ENCODE measurements at regions not wholly inside any gene's neighbourhood (a gene's known extent, or its start where the extent isn't known, plus 50 kb on each side); places are given as distances from the start of the nearest gene placed in this dataset.

GRCh38 chr12:61365001-61365400, 895.2 kb upstream of the USP15 start:
- no peaks in the 10 kb centered on the region for H3K36me3 ChIP-seq (ENCODE audit: control insufficient read depth in 4 of 4, insufficient read depth in 3 of 4, low read depth in 1 of 4, low read length in 3 of 4)
- WGBS: 33% methylated on average over 1 of the region's 1 CpG
- H3K4me3 ChIP-seq (ENCODE audit: low read depth in 1 of 3, low read length in 3 of 3): peak overlapping the region in 1 of 3 donors; percentile 34
- H3K4me1 ChIP-seq (ENCODE audit: control insufficient read depth in 4 of 4, insufficient read depth in 4 of 4, low read length in 3 of 4): peaks cover 0 to 11% (median 4%) of the 10 kb centered on the region in 4 donors
- H3K9ac ChIP-seq (ENCODE audit: low read depth in 1 of 2, low read length in 2 of 2): no peak overlapping the region
- H3K27ac ChIP-seq (ENCODE audit: low read depth in 1 of 2, low read length in 2 of 2): no peak overlapping the region
- H3K27me3 ChIP-seq (ENCODE audit: control insufficient read depth in 4 of 4, insufficient read depth in 4 of 4, low read length in 3 of 4): no peaks in the 10 kb centered on the region
- DNase-seq (ENCODE audit: low spot score): no peak
- H3K9me3 ChIP-seq (ENCODE audit: control insufficient read depth in 4 of 4, low read length in 3 of 4): no peaks in the 10 kb centered on the region
- TF ChIP-seq NR2F2 (IDR thresholded peaks at IDR 0.05) (no peak), CTCF (IDR thresholded peaks at IDR 0.05; ENCODE audit: low read depth, low read length, missing input control) (no peak), HNF4G (IDR thresholded peaks at IDR 0.05) (no peak), RXRA (IDR thresholded peaks at IDR 0.05) (no peak), RAD21 (IDR thresholded peaks at IDR 0.05) (no peak), HNF4A (conservative IDR thresholded peaks at IDR 0.05) (no peak), EGR1 (IDR thresholded peaks at IDR 0.05; ENCODE audit: low read depth in 2 of 2) (no peak), YY1 (IDR thresholded peaks at IDR 0.05) (no peak)

DNA sequence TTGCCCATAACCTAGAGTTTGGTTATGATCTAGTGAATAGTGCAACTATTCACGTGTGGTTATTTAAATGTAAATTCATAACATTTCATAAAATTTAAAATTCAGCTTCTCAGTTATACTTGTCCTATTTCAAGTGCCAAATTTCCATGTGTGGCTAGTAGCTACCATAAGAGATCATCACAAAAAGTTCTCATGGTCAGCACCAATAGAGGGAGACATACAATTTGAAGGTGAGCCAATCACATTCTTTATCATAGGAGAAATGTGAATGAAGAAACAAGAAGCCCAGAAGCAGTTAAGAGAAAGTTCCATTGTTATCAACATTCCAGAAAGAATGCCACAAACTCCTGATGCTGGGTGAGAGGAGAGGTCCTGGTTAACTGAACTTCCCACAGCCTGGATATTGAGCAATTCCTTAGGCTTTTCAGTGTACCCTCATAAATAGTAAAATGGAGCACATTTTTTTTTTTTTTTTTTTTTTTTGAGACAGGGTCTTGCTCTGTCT, 892.9 kb upstream of the USP15 start:
- Histone ChIP-seq H3K4me3 (ENCODE audit: low read depth in 1 of 3, low read length in 3 of 3) (no peak overlapping the region), H3K27ac (ENCODE audit: low read depth in 1 of 2, low read length in 2 of 2) (no peak overlapping the region), H3K9me3 (ENCODE audit: control insufficient read depth in 4 of 4, low read length in 3 of 4) (no peaks in the 10 kb centered on the region), H3K4me1 (ENCODE audit: control insufficient read depth in 4 of 4, insufficient read depth in 4 of 4, low read length in 3 of 4) (peaks cover 0 to 3% (median 1%) of the 10 kb centered on the region in 4 donors), H3K36me3 (ENCODE audit: control insufficient read depth in 4 of 4, insufficient read depth in 3 of 4, low read depth in 1 of 4, low read length in 3 of 4) (no peaks in the 10 kb centered on the region), H3K9ac (ENCODE audit: low read depth in 1 of 2, low read length in 2 of 2) (no peak overlapping the region), H3K27me3 (ENCODE audit: control insufficient read depth in 4 of 4, insufficient read depth in 4 of 4, low read length in 3 of 4) (no peaks in the 10 kb centered on the region)
- 80% methylated on average over 1 of the region's 1 CpG for WGBS
- no peak for DNase-seq (ENCODE audit: low spot score)
- TF ChIP-seq CTCF (IDR thresholded peaks at IDR 0.05; ENCODE audit: low read depth, low read length, missing input control) (peak; percentile 3), RXRA (IDR thresholded peaks at IDR 0.05) (no peak)

GRCh38 chr12:61369241-61369910, 890.8 kb upstream of the USP15 start:
- peaks cover 0 to 2% (median under 1%) of the 10 kb centered on the region in 4 donors for H3K4me1 ChIP-seq (ENCODE audit: control insufficient read depth in 4 of 4, insufficient read depth in 4 of 4, low read length in 3 of 4)
- H3K4me3 ChIP-seq (ENCODE audit: low read depth in 1 of 3, low read length in 3 of 3): no peak overlapping the region
- H3K27ac ChIP-seq (ENCODE audit: low read depth in 1 of 2, low read length in 2 of 2): no peak overlapping the region
- no peaks in the 10 kb centered on the region for H3K27me3 ChIP-seq (ENCODE audit: control insufficient read depth in 4 of 4, insufficient read depth in 4 of 4, low read length in 3 of 4)
- no peaks in the 10 kb centered on the region for H3K36me3 ChIP-seq (ENCODE audit: control insufficient read depth in 4 of 4, insufficient read depth in 3 of 4, low read depth in 1 of 4, low read length in 3 of 4)
- H3K9ac ChIP-seq (ENCODE audit: low read depth in 1 of 2, low read length in 2 of 2): no peak overlapping the region
- TF ChIP-seq REST (IDR thresholded peaks at IDR 0.05): no peak
- TF ChIP-seq GABPA (IDR thresholded peaks at IDR 0.05 in 1 of 2, conservative IDR thresholded peaks at IDR 0.05 in 1 of 2): no peak
- TF ChIP-seq, protein P1, sequence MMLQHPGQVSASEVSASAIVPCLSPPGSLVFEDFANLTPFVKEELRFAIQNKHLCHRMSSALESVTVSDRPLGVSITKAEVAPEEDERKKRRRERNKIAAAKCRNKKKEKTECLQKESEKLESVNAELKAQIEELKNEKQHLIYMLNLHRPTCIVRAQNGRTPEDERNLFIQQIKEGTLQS (IDR thresholded peaks at IDR 0.05): no peak
- no peak for TF ChIP-seq ZBTB33 (IDR thresholded peaks at IDR 0.05)
- TF ChIP-seq JUND (IDR thresholded peaks at IDR 0.05): no peak
- TF ChIP-seq TAF1 (conservative IDR thresholded peaks at IDR 0.05): no peak
- no peak for TF ChIP-seq FOXA1 (IDR thresholded peaks at IDR 0.05)
- TF ChIP-seq HNF4G (IDR thresholded peaks at IDR 0.05): no peak
- TF ChIP-seq YY1 (IDR thresholded peaks at IDR 0.05): no peak
- TF ChIP-seq RXRA (IDR thresholded peaks at IDR 0.05): no peak
- WGBS: 82% methylated on average over 4 of the region's 4 CpGs
- no peak for DNase-seq (ENCODE audit: low spot score)
- H3K9me3 ChIP-seq (ENCODE audit: control insufficient read depth in 4 of 4, low read length in 3 of 4): no peaks in the 10 kb centered on the region
